ENCODE measurements at regions not wholly inside any gene's neighbourhood (a gene's known extent, or its start where the extent isn't known, plus 50 kb on each side); places are given as distances from the start of the nearest gene placed in this dataset.

- TF ChIP-seq CTCF (conservative IDR thresholded peaks at IDR 0.05; ENCODE audit: low read depth, low read length) (no peak), EZH2 (IDR thresholded peaks at IDR 0.05; ENCODE audit: borderline replicate concordance, low read depth, low read length, poor library complexity, severe bottlenecking) (no peak)
These were observed 129.9 kb upstream of the RPS23 start for GRCh38 chr5:82408033-82408432.

All from A673 (cell line).